PC-9 (cell line): ENCODE measurements at regions not wholly inside any gene's neighbourhood (a gene's known extent, or its start where the extent isn't known, plus 50 kb on each side); places are given as distances from the start of the nearest gene placed in this dataset.

Source experiments
- BruUV-seq: library from RNA; stranded (reverse); fragments of 400-500 nt; replicated peaks from 2 replicates; lab custom pipeline; 2021; lab: Mats Ljungman, UMichigan
- CTCF ChIA-PET: fragments of 300-600 bp; sonication (Branson Sonifier 250); formaldehyde crosslinking; loops from one replicate; lab custom pipeline; 2022; ENCODE audit warnings: antibody characterized with exemption; lab: Charles Lee
- POLR2A ChIA-PET: fragments of 300-600 bp; sonication (Branson Sonifier 250); formaldehyde crosslinking; loops from one replicate; lab custom pipeline; 2022; ENCODE audit warnings: antibody characterized with exemption; ENCODE audit not compliant: unreplicated experiment; lab: Charles Lee
- DNase-seq, 2 experiments: peaks; one replicate each; pipeline versions ENCODE4 v3.0.0 to v3.0.0-alpha.2; 2015 to 2022; ENCODE audit warnings: mixed read lengths in 1 of 2
- H2AFZ ChIP-seq: fragments of 200-600 bp; sonication (generic); 2 replicates; pipeline ENCODE4 v1.8.1; 2017; ENCODE audit warnings: antibody characterized with exemption
- H3F3A ChIP-seq: fragments of 200-600 bp; sonication (generic); 2 replicates; pipeline ENCODE4 v1.8.1; 2017; ENCODE audit warnings: antibody characterized with exemption, mild to moderate bottlenecking, low read depth; ENCODE audit not compliant: insufficient read depth
- H3K27ac ChIP-seq: fragments of 200-600 bp; sonication (generic); 2 replicates; pipeline ENCODE4 v1.6.1; 2016; ENCODE audit warnings: mixed run types
- H3K27me3 ChIP-seq: fragments of 200-600 bp; sonication (generic); 2 replicates; pipeline ENCODE4 v1.6.1; 2016; ENCODE audit warnings: low read depth, mixed run types; ENCODE audit not compliant: insufficient read depth
- H3K36me3 ChIP-seq: fragments of 200-600 bp; sonication (generic); 2 replicates; pipeline ENCODE4 v1.6.1; 2016; ENCODE audit warnings: low read depth, mixed run types
- H3K4me1 ChIP-seq: fragments of 200-600 bp; sonication (generic); replicated peaks from 2 replicates; pipeline ENCODE4 v1.6.1; 2016; ENCODE audit warnings: mixed run types; ENCODE audit not compliant: insufficient read depth
- H3K4me2 ChIP-seq: fragments of 200-600 bp; sonication (generic); 2 replicates; pipeline ENCODE4 v1.6.1; 2017; ENCODE audit warnings: mixed run types
- H3K4me3 ChIP-seq: fragments of 200-600 bp; sonication (generic); 2 replicates; pipeline ENCODE4 v1.6.1; 2016; ENCODE audit warnings: mixed run types
- H3K79me2 ChIP-seq: fragments of 200-600 bp; sonication (generic); 2 replicates; pipeline ENCODE4 v1.6.1; 2017; ENCODE audit warnings: low read depth, mixed run types
- H3K9me2 ChIP-seq: fragments of 200-600 bp; sonication (generic); 2 replicates; pipeline ENCODE4 v1.8.1; 2017; ENCODE audit warnings: mild to moderate bottlenecking; ENCODE audit not compliant: insufficient read depth
- H3K9me3 ChIP-seq: fragments of 200-600 bp; sonication (generic); 2 replicates; pipeline ENCODE4 v1.8.1; 2016; ENCODE audit warnings: low read depth; ENCODE audit not compliant: insufficient read depth
- H4K20me1 ChIP-seq: fragments of 200-600 bp; sonication (generic); 2 replicates; pipeline ENCODE4 v1.8.1; 2017; ENCODE audit not compliant: insufficient read depth
- EZH2 ChIP-seq: fragments of 200-600 bp; sonication (generic); IDR thresholded peaks from 2 replicates; pipeline ENCODE4 v1.8.0; 2017; ENCODE audit warnings: antibody characterized with exemption, low read depth
- intact Hi-C: fragments of 100-400 bp; cut with micrococcal nuclease; formaldehyde crosslinking; loops from one replicate; pipeline ENCODE4 v1.10.0; 2022; ENCODE audit not compliant: unreplicated experiment
- TF ChIP-seq, protein P1 (sequence below): fragments of 200-600 bp; sonication (generic); conservative IDR thresholded peaks from 2 replicates; pipeline ENCODE4 v1.6.1; 2017; ENCODE audit warnings: mixed run types, antibody characterized with exemption, mild to moderate bottlenecking, moderate library complexity

DNA sequence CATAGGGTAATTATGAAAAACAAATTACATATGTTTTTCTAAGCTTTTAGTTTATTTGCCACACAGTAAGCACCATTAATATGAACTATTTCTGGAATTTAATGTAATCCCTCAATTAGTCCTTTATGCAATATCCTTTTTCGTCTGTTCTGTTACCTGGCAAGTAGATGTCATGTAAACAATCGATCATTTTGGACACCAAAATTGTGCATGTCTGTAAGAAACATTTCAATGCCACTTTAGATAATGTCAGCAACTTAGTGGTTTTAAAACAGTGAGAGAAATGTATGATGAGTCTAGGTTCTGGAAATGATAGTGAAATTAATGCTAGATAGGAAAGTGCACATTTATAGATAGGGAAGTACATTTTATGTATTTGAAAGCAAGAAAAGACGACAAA is 986.6 kb downstream of the ZPLD1 start:
- Histone ChIP-seq H2AFZ (no peak overlapping the region), H3K27ac (no peak overlapping the region), H3K9me3 (no peaks in the 10 kb centered on the region), H3K79me2 (no peaks in the 10 kb centered on the region), H3K4me3 (no peak overlapping the region), H4K20me1 (no peaks in the 10 kb centered on the region), H3K4me2 (no peak overlapping the region), H3F3A (no peaks in the 10 kb centered on the region), H3K27me3 (no peaks in the 10 kb centered on the region), H3K4me1 (no peaks in the 10 kb centered on the region), H3K9me2 (no peaks in the 10 kb centered on the region), H3K36me3 (no peaks in the 10 kb centered on the region)
- intact Hi-C loops, result loop anchor here (5.0 kb wide), 1 partner anchor 331 kb away; no protein-coding TSS in a partner anchor
- BruUV-seq, result no TSS peak
- no peak for TF ChIP-seq EZH2
- TF ChIP-seq, protein P1, sequence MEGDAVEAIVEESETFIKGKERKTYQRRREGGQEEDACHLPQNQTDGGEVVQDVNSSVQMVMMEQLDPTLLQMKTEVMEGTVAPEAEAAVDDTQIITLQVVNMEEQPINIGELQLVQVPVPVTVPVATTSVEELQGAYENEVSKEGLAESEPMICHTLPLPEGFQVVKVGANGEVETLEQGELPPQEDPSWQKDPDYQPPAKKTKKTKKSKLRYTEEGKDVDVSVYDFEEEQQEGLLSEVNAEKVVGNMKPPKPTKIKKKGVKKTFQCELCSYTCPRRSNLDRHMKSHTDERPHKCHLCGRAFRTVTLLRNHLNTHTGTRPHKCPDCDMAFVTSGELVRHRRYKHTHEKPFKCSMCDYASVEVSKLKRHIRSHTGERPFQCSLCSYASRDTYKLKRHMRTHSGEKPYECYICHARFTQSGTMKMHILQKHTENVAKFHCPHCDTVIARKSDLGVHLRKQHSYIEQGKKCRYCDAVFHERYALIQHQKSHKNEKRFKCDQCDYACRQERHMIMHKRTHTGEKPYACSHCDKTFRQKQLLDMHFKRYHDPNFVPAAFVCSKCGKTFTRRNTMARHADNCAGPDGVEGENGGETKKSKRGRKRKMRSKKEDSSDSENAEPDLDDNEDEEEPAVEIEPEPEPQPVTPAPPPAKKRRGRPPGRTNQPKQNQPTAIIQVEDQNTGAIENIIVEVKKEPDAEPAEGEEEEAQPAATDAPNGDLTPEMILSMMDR, result no peak
- no peak for DNase-seq
- ChIA-PET CTCF (no interaction called here), POLR2A (no interaction called here)

DNA sequence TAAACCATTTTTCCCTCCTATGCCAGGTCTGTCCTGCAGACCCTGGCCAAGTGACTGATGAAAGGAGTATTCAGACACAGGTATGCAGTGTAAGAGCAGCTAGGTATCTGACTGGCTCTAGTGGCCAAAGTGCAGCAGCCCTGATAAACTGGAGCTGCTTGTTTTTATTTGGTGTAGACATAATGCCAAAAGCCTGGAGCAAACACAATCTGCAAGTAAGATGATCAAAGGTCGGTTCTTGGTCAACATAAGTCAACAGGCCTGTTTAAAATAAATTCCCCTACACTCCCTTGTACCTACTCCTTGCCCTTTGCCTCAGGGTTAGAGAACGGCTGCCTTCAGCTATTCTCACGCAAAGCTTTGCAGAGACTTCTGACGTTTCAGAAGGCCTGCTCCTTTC is 1003.1 kb downstream of the ZPLD1 start:
- BruUV-seq, result no TSS peak
- H2AFZ ChIP-seq, result no peak overlapping the region

DNA sequence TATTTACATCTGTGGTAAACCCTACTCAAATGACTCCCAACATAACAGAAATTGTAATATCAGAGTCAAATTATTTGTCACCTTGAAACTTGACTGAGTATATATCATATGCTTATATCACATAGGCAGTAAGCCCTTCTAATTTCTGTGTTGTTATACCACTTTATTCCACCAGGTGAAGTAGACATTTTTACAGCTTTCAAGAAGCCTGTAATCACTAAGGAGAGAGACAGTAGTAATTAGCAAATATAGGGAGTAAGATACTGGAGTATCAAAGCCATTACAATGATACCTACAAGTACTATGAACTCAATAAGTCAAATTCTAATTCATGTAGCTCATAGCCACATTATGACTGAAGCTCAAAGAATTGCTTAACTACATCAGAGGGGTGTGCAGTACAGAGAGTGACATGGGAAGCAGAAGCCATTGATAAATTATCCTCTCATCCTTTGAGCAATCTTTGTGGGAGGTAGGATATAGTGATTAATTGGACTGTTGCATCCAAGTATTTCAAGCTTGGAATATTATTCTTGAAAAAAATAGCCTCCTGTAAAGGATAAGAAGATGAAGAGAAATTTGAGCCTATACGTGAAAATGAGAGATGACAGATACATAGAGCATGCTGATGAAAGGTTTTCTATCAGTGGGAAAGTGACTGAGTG is 1005.9 kb downstream of the ZPLD1 start:
- TF ChIP-seq, protein P1, result peak; percentile 72
- no peak for TF ChIP-seq EZH2
- no peaks in the 10 kb centered on the region for H3K36me3 ChIP-seq
- H3K27ac ChIP-seq, result no peak overlapping the region
- ChIA-PET CTCF (no interaction called here), POLR2A (no interaction called here)
- no TSS peak for BruUV-seq
- no peaks in the 10 kb centered on the region for H3F3A ChIP-seq
- H2AFZ ChIP-seq, result no peak overlapping the region
- no peaks in the 10 kb centered on the region for H4K20me1 ChIP-seq
- no peaks in the 10 kb centered on the region for H3K9me2 ChIP-seq
- H3K4me3 ChIP-seq, result no peak overlapping the region
- no peaks in the 10 kb centered on the region for H3K79me2 ChIP-seq
- no peak overlapping the region for H3K4me2 ChIP-seq
- DNase-seq, result no peak
- no peaks in the 10 kb centered on the region for H3K9me3 ChIP-seq
- H3K27me3 ChIP-seq, result no peaks in the 10 kb centered on the region
- H3K4me1 ChIP-seq, result no peaks in the 10 kb centered on the region
- intact Hi-C loops, result no loop called here

More for the DNA sequence above, 1003.1 kb downstream of the ZPLD1 start:
- TF ChIP-seq, protein P1, result no peak
- H3K4me3 ChIP-seq, result no peak overlapping the region
- POLR2A ChIA-PET, result interaction anchor here (0.6 kb wide), 1 partner anchor 58 kb away, joined by 6 read pairs; no protein-coding TSS in a partner anchor
- H3F3A ChIP-seq, result no peaks in the 10 kb centered on the region
- CTCF ChIA-PET, result no interaction called here
- H3K9me3 ChIP-seq, result no peaks in the 10 kb centered on the region
- H3K9me2 ChIP-seq, result no peaks in the 10 kb centered on the region
- no peaks in the 10 kb centered on the region for H3K4me1 ChIP-seq
- no peaks in the 10 kb centered on the region for H3K79me2 ChIP-seq
- no peaks in the 10 kb centered on the region for H4K20me1 ChIP-seq
- no peak overlapping the region for H3K4me2 ChIP-seq
- H3K27me3 ChIP-seq, result no peaks in the 10 kb centered on the region
- no peaks in the 10 kb centered on the region for H3K36me3 ChIP-seq
- DNase-seq, result no peak
- intact Hi-C loops, result no loop called here
- no peak overlapping the region for H3K27ac ChIP-seq
